Body of pancreas (tissue), 4 donors: ENCODE measurements at regions not wholly inside any gene's neighbourhood (a gene's known extent, or its start where the extent isn't known, plus 50 kb on each side); places are given as distances from the start of the nearest gene placed in this dataset.

Source experiments
- ATAC-seq: fragments of 150-250 bp; one replicate; pipeline ENCODE4 v1.9.1; 2016
- DNase-seq, 4 donors: peaks; one replicate each; pipeline ENCODE4 v3.0.0-alpha.2; 2019
- H3K27ac ChIP-seq, 4 donors: fragments of 200-600 bp; sonication (generic); 1 replicate in 3 of 4; 2 replicates in 1 of 4; pipeline versions ENCODE4 v1.5.1 to v1.6.1; 2016 to 2019; ENCODE audit warnings: mild to moderate bottlenecking in 1 of 4, mixed read lengths in 1 of 4, moderate library complexity in 1 of 4
- H3K27me3 ChIP-seq, 2 donors: fragments of 200-600 bp; sonication (generic); one replicate each; pipeline ENCODE4 v1.6.0; 2016; ENCODE audit warnings: mild to moderate bottlenecking in 1 of 2
- H3K36me3 ChIP-seq, 2 donors: fragments of 200-600 bp; sonication (generic); replicated peaks in 1 of 2; 2 replicates each; pipeline ENCODE4 v1.5.1; 2016; ENCODE audit warnings: low read depth in 2 of 2; ENCODE audit not compliant: insufficient read depth in 1 of 2
- H3K4me1 ChIP-seq: fragments of 200-600 bp; sonication (generic); one replicate; pipeline ENCODE4 v1.6.0; 2016
- H3K4me3 ChIP-seq, 2 donors: fragments of 200-600 bp; sonication (generic); 1 replicate in 1 of 2; 2 replicates in 1 of 2; pipeline ENCODE4 v1.5.1; 2016 to 2019
- H3K9me3 ChIP-seq, 3 donors: fragments of 200-600 bp; sonication (generic); 1 replicate in 2 of 3; 2 replicates in 1 of 3; pipeline ENCODE4 v1.5.1; 2016
- CTCF ChIP-seq, 7 experiments: fragments of 450-650 bp in 4 of 7; fragments of 200-600 bp in 3 of 7; sonication (generic) in 3 of 7; IDR thresholded peaks; one replicate each; pipeline ENCODE4 v1.5.1; 2016 to 2019; ENCODE audit warnings: antibody characterized with exemption in 7 of 7
- POLR2A ChIP-seq, 3 donors: fragments of 450-650 bp; IDR thresholded peaks; one replicate each; pipeline ENCODE4 v1.6.1; 2016; ENCODE audit warnings: antibody characterized with exemption in 3 of 3, mild to moderate bottlenecking in 2 of 3
- WGBS, 2 donors: methylation state at CpG; one replicate each; pipeline ENCODE4 v1.1.5; 2017; 5-methylcytosine and 5-hydroxymethylcytosine counted together
- intact Hi-C: fragments of 100-400 bp; cut with DNase I; formaldehyde crosslinking; loops from one replicate; pipeline ENCODE4 v1.15.1; 2023

GRCh38 chr1:90786709-90787108 is 69.6 kb upstream of the BARHL2 start:
- intact Hi-C loops = no loop called here
- DNase-seq (no peak), ATAC-seq (no peak)
- no peak overlapping the region for H3K27ac ChIP-seq
- 71 to 83% methylated on average over 3 of the region's 3 CpGs for whole genome bisulfite sequencing, 2 donors
- no peak overlapping the region for H3K4me3 ChIP-seq
- no peaks in the 10 kb centered on the region for H3K27me3 ChIP-seq
- TF ChIP-seq CTCF (IDR thresholded peaks at IDR 0.05) (no peak), POLR2A (IDR thresholded peaks at IDR 0.05) (no peak)
- no peaks in the 10 kb centered on the region for H3K4me1 ChIP-seq
- H3K9me3 ChIP-seq = no peaks in the 10 kb centered on the region
- no peaks in the 10 kb centered on the region for H3K36me3 ChIP-seq

GRCh38 chr1:90784186-90784847 is 67.2 kb upstream of the BARHL2 start:
- 82 to 85% methylated on average over 2 of the region's 2 CpGs for WGBS, 2 donors
- Histone ChIP-seq H3K27me3 (no peaks in the 10 kb centered on the region), H3K27ac (no peak overlapping the region), H3K4me1 (no peaks in the 10 kb centered on the region), H3K4me3 (no peak overlapping the region), H3K9me3 (no peaks in the 10 kb centered on the region), H3K36me3 (no peaks in the 10 kb centered on the region)
- TF ChIP-seq CTCF (IDR thresholded peaks at IDR 0.05) (no peak), POLR2A (IDR thresholded peaks at IDR 0.05) (no peak)
- ATAC-seq = no peak
- intact Hi-C loops = no loop called here
- DNase-seq = no peak

GRCh38 chr1:90783181-90783580 is 66.1 kb upstream of the BARHL2 start:
- Histone ChIP-seq H3K4me1 (no peaks in the 10 kb centered on the region), H3K9me3 (no peaks in the 10 kb centered on the region), H3K27ac (no peak overlapping the region), H3K4me3 (no peak overlapping the region), H3K27me3 (no peaks in the 10 kb centered on the region), H3K36me3 (no peaks in the 10 kb centered on the region)
- intact Hi-C loops = no loop called here
- no peak for TF ChIP-seq CTCF (IDR thresholded peaks at IDR 0.05)
- no peak for TF ChIP-seq POLR2A (IDR thresholded peaks at IDR 0.05)
- WGBS, 2 donors = 78 to 82% methylated on average over 4 to 6 of the region's 6 CpGs
- ATAC-seq (no peak), DNase-seq (no peak)

GRCh38 chr1:90782046-90782445 is 64.9 kb upstream of the BARHL2 start:
- Histone ChIP-seq H3K36me3 (no peaks in the 10 kb centered on the region), H3K9me3 (no peaks in the 10 kb centered on the region), H3K27ac (no peak overlapping the region), H3K4me3 (no peak overlapping the region), H3K4me1 (no peaks in the 10 kb centered on the region), H3K27me3 (no peaks in the 10 kb centered on the region)
- DNase-seq (no peak), ATAC-seq (no peak)
- whole genome bisulfite sequencing, 2 donors = 78 to 82% methylated on average over 2 of the region's 2 CpGs
- TF ChIP-seq CTCF (IDR thresholded peaks at IDR 0.05) (no peak), POLR2A (IDR thresholded peaks at IDR 0.05) (no peak)
- intact Hi-C loops = no loop called here

- Histone ChIP-seq H3K27me3 (no peaks in the 10 kb centered on the region), H3K4me3 (no peak overlapping the region), H3K4me1 (no peaks in the 10 kb centered on the region), H3K36me3 (no peaks in the 10 kb centered on the region), H3K9me3 (no peaks in the 10 kb centered on the region), H3K27ac (no peak overlapping the region)
- DNase-seq = no peak
- ATAC-seq = no peak
- intact Hi-C loops = no loop called here
- no peak for TF ChIP-seq POLR2A (IDR thresholded peaks at IDR 0.05)
- no peak for TF ChIP-seq CTCF (IDR thresholded peaks at IDR 0.05)
- 62 to 71% methylated on average over 6 of the region's 6 CpGs for WGBS, 2 donors
Measured at GRCh38 chr1:90781534-90781933, 64.4 kb upstream of the BARHL2 start.
